CD14-positive monocyte (primary cell): ENCODE measurements at regions not wholly inside any gene's neighbourhood (a gene's known extent, or its start where the extent isn't known, plus 50 kb on each side); places are given as distances from the start of the nearest gene placed in this dataset.

Experiments
- DNase-seq, 3 donors: peaks; one replicate each; pipeline ENCODE4 v3.0.0-alpha.2; 2011 to 2022
- H2AFZ ChIP-seq: 2 replicates; pipeline ENCODE4 v1.6.0; 2012; ENCODE audit warnings: mild to moderate bottlenecking, low read depth, low read length, inconsistent platforms; ENCODE audit not compliant: insufficient read depth, poor library complexity, severe bottlenecking
- H3K27ac ChIP-seq, 2 donors: 1 replicate in 1 of 2; 2 replicates in 1 of 2; pipeline ENCODE4 v1.5.1; 2012 to 2013; ENCODE audit warnings: low read length in 2 of 2, control low read depth in 1 of 2, inconsistent platforms in 1 of 2, low read depth in 1 of 2, mild to moderate bottlenecking in 1 of 2
- H3K27me3 ChIP-seq, 2 donors: one replicate each; pipeline versions ENCODE4 v1.6.0 to v1.6.1; 2011 to 2013; ENCODE audit warnings: low read length in 2 of 2; ENCODE audit not compliant: control insufficient read depth in 2 of 2, insufficient read depth in 2 of 2
- H3K36me3 ChIP-seq, 2 donors: replicated peaks in 1 of 2; 1 replicate in 1 of 2; 2 replicates in 1 of 2; pipeline versions ENCODE4 v1.5.1 to v1.6.1; 2012 to 2013; ENCODE audit warnings: low read length in 2 of 2, control low read depth in 1 of 2, inconsistent platforms in 1 of 2, mild to moderate bottlenecking in 1 of 2; ENCODE audit not compliant: insufficient read depth in 2 of 2, control insufficient read depth in 1 of 2
- H3K4me1 ChIP-seq, 2 donors: 1 replicate in 1 of 2; 2 replicates in 1 of 2; pipeline versions ENCODE4 v1.5.1 to v1.6.1; 2012 to 2013; ENCODE audit warnings: low read length in 2 of 2, control low read depth in 1 of 2, inconsistent platforms in 1 of 2, mild to moderate bottlenecking in 1 of 2, moderate library complexity in 1 of 2; ENCODE audit not compliant: insufficient read depth in 2 of 2, control insufficient read depth in 1 of 2
- H3K4me2 ChIP-seq: replicated peaks from 2 replicates; pipeline ENCODE3; 2012; ENCODE audit warnings: low read length, moderate library complexity, mild to moderate bottlenecking; ENCODE audit not compliant: poor library complexity, severe bottlenecking; ENCODE audit errors: extremely low read depth
- H3K4me3 ChIP-seq, 3 experiments: fragments of 200-600 bp in 1 of 3; sonication (generic) in 1 of 3; replicated peaks in 1 of 3; 1 replicate in 2 of 3; 2 replicates in 1 of 3; pipeline ENCODE4 v1.5.1; 2011 to 2013; ENCODE audit warnings: low read length in 3 of 3, mild to moderate bottlenecking in 3 of 3, control low read depth in 2 of 3, low read depth in 2 of 3, inconsistent platforms in 1 of 3, moderate library complexity in 1 of 3
- H3K79me2 ChIP-seq: 2 replicates; pipeline ENCODE4 v1.6.0; 2012; ENCODE audit warnings: mild to moderate bottlenecking, control low read depth, inconsistent platforms, low read length, moderate library complexity; ENCODE audit not compliant: insufficient read depth
- H3K9ac ChIP-seq: 2 replicates; pipeline ENCODE4 v1.6.0; 2017; ENCODE audit warnings: low read length, mild to moderate bottlenecking; ENCODE audit not compliant: insufficient read depth, poor library complexity, severe bottlenecking
- H3K9me3 ChIP-seq, 2 donors: replicated peaks in 1 of 2; 1 replicate in 1 of 2; 2 replicates in 1 of 2; pipeline versions ENCODE4 v1.5.1 to v1.6.1; 2012 to 2013; ENCODE audit warnings: low read length in 2 of 2, control low read depth in 1 of 2; ENCODE audit not compliant: control insufficient read depth in 1 of 2, insufficient read depth in 1 of 2
- H4K20me1 ChIP-seq: 2 replicates; pipeline ENCODE4 v1.6.0; 2012; ENCODE audit warnings: mild to moderate bottlenecking, low read length, control low read depth, moderate library complexity; ENCODE audit not compliant: insufficient read depth
- H3K27ac Mint-ChIP-seq, 7 donors: one replicate each; pipeline ENCODE4 v1.8.0; 2020; ENCODE audit warnings: mild to moderate bottlenecking in 7 of 7, mixed read lengths in 7 of 7, moderate library complexity in 6 of 7, inconsistent platforms in 2 of 7
- H3K27me3 Mint-ChIP-seq, 3 donors: one replicate each; pipeline ENCODE4 v1.8.0; 2021 to 2022; ENCODE audit warnings: low read depth in 3 of 3, mild to moderate bottlenecking in 3 of 3, mixed read lengths in 3 of 3, moderate library complexity in 3 of 3, inconsistent platforms in 1 of 3
- H3K36me3 Mint-ChIP-seq, 2 donors: one replicate each; pipeline ENCODE4 v1.8.0; 2020; ENCODE audit warnings: mixed read lengths in 2 of 2, inconsistent platforms in 1 of 2, mild to moderate bottlenecking in 1 of 2
- H3K4me1 Mint-ChIP-seq: one replicate; pipeline ENCODE4 v1.8.0; 2020; ENCODE audit warnings: mild to moderate bottlenecking, mixed read lengths
- H3K4me3 Mint-ChIP-seq, 2 donors: one replicate each; pipeline ENCODE4 v1.8.0; 2020; ENCODE audit warnings: mild to moderate bottlenecking in 2 of 2, mixed read lengths in 2 of 2, moderate library complexity in 1 of 2
- H3K9me3 Mint-ChIP-seq, 7 donors: one replicate each; pipeline ENCODE4 v1.8.0; 2020 to 2022; ENCODE audit warnings: mixed read lengths in 7 of 7, mild to moderate bottlenecking in 6 of 7, moderate library complexity in 6 of 7, inconsistent platforms in 2 of 7
- WGBS: methylation state at CpG from one replicate; pipeline ENCODE4 v1.1.5; 2013; ENCODE audit warnings: missing lambda C conversion rate; ENCODE audit not compliant: insufficient coverage; 5-methylcytosine and 5-hydroxymethylcytosine counted together
- intact Hi-C, 2 donors: fragments of 100-400 bp; cut with micrococcal nuclease; formaldehyde crosslinking; loops; one replicate each; pipeline versions ENCODE4 v1.15.0 to v1.15.1; 2023
- TF ChIP-seq, protein P1 (sequence below): fragments of 200-600 bp; IDR thresholded peaks from one replicate; pipeline ENCODE4 v1.8.0; 2022; ENCODE audit warnings: antibody characterized with exemption, mild to moderate bottlenecking

GRCh38 chr2:177044671-177045070 lies 167.9 kb upstream of the HNRNPA3 start:
- no peaks in the 10 kb centered on the region for H4K20me1 ChIP-seq
- no peaks in the 10 kb centered on the region for H3K4me1 Mint-ChIP-seq
- TF ChIP-seq, protein P1, sequence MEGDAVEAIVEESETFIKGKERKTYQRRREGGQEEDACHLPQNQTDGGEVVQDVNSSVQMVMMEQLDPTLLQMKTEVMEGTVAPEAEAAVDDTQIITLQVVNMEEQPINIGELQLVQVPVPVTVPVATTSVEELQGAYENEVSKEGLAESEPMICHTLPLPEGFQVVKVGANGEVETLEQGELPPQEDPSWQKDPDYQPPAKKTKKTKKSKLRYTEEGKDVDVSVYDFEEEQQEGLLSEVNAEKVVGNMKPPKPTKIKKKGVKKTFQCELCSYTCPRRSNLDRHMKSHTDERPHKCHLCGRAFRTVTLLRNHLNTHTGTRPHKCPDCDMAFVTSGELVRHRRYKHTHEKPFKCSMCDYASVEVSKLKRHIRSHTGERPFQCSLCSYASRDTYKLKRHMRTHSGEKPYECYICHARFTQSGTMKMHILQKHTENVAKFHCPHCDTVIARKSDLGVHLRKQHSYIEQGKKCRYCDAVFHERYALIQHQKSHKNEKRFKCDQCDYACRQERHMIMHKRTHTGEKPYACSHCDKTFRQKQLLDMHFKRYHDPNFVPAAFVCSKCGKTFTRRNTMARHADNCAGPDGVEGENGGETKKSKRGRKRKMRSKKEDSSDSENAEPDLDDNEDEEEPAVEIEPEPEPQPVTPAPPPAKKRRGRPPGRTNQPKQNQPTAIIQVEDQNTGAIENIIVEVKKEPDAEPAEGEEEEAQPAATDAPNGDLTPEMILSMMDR: no peak

DNA sequence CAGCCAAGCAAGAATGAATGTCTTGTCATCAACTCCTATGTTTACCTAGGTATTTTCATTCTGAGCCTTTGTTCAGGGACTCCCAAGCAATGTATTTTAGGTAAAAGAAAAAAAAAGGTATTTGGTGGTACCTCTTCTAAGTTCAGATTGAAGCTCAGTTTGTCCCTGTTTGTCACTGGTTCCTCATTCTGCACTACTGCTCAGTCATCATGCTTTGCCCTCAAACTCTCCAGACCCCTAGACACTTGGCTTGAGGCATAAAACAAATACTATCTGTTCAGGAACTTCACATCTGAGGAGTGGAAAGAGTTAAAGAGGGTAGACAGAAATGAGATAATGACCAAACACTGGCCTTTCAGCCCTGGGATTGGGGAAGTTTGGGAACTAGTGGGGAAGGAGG lies 163.6 kb upstream of the HNRNPA3 start:
- H3K4me1 Mint-ChIP-seq: no peaks in the 10 kb centered on the region
- no peak overlapping the region for H3K4me3 Mint-ChIP-seq

More at GRCh38 chr2:177044671-177045070, 167.9 kb upstream of the HNRNPA3 start:
- Histone ChIP-seq H3K4me2 (no peak overlapping the region), H2AFZ (no peak overlapping the region), H3K4me3 (no peak overlapping the region), H3K27me3 (no peaks in the 10 kb centered on the region), H3K79me2 (no peaks in the 10 kb centered on the region), H3K36me3 (no peaks in the 10 kb centered on the region), H3K9ac (no peak overlapping the region), H3K9me3 (no peaks in the 10 kb centered on the region), H3K4me1 (no peaks in the 10 kb centered on the region), H3K27ac (no peak overlapping the region)
- intact Hi-C loops: no loop called here
- Mint-ChIP-seq H3K36me3 (no peaks in the 10 kb centered on the region), H3K27me3 (no peaks in the 10 kb centered on the region), H3K27ac (no peak overlapping the region), H3K9me3 (peaks cover 0 to 3% (median 0%) of the 10 kb centered on the region in 7 donors), H3K4me3 (no peak overlapping the region)
- 100% methylated on average over 2 of the region's 2 CpGs for WGBS
- DNase-seq: no peak

More for the DNA sequence above, 163.6 kb upstream of the HNRNPA3 start:
- Mint-ChIP-seq H3K27me3 (peaks cover 0 to 1% (median 0%) of the 10 kb centered on the region in 3 donors), H3K36me3 (no peaks in the 10 kb centered on the region), H3K9me3 (peaks cover 0 to 3% (median 0%) of the 10 kb centered on the region in 7 donors), H3K27ac (no peak overlapping the region)
- H3K79me2 ChIP-seq: no peaks in the 10 kb centered on the region
- no peak for DNase-seq
- H3K27me3 ChIP-seq: no peaks in the 10 kb centered on the region
- no peaks in the 10 kb centered on the region for H3K4me1 ChIP-seq
- no peak overlapping the region for H3K4me2 ChIP-seq
- no peak overlapping the region for H3K4me3 ChIP-seq
- H2AFZ ChIP-seq: no peak overlapping the region
- H3K27ac ChIP-seq: no peak overlapping the region
- H3K36me3 ChIP-seq: no peaks in the 10 kb centered on the region
- TF ChIP-seq, protein P1: no peak
- H3K9me3 ChIP-seq: no peaks in the 10 kb centered on the region
- H4K20me1 ChIP-seq: no peaks in the 10 kb centered on the region
- no peak overlapping the region for H3K9ac ChIP-seq
- intact Hi-C loops: no loop called here
